ENCODE measurements at regions not wholly inside any gene's neighbourhood (a gene's known extent, or its start where the extent isn't known, plus 50 kb on each side); places are given as distances from the start of the nearest gene placed in this dataset.

DNA sequence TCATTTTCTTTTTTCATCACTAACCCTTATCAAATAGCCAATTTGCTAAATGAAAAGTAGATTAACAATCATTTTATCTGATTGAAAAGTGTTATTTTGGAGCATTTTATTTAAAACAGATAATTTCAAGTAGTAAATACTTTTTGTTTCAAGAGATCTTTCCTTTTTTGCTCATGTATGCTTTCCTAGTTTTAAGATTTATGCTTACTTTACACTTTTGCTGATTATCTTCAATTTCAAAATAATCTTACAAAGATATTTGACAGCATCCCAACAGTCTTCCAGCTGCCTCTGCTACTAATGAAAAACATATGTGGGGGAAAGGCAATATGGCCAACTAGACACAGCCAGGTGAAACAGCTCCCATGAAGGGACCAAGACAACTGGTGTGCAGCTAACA lies 1027.3 kb upstream of the CDH9 start:
- TF ChIP-seq POLR2A (IDR thresholded peaks at IDR 0.05) (no peak), EP300 (IDR thresholded peaks at IDR 0.05) (no peak)
- TF ChIP-seq, protein P1, sequence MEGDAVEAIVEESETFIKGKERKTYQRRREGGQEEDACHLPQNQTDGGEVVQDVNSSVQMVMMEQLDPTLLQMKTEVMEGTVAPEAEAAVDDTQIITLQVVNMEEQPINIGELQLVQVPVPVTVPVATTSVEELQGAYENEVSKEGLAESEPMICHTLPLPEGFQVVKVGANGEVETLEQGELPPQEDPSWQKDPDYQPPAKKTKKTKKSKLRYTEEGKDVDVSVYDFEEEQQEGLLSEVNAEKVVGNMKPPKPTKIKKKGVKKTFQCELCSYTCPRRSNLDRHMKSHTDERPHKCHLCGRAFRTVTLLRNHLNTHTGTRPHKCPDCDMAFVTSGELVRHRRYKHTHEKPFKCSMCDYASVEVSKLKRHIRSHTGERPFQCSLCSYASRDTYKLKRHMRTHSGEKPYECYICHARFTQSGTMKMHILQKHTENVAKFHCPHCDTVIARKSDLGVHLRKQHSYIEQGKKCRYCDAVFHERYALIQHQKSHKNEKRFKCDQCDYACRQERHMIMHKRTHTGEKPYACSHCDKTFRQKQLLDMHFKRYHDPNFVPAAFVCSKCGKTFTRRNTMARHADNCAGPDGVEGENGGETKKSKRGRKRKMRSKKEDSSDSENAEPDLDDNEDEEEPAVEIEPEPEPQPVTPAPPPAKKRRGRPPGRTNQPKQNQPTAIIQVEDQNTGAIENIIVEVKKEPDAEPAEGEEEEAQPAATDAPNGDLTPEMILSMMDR (IDR thresholded peaks at IDR 0.05) = no peak

All from ovary (tissue), 3 donors.